OCI-LY3 (cell line): ENCODE measurements at regions not wholly inside any gene's neighbourhood (a gene's known extent, or its start where the extent isn't known, plus 50 kb on each side); places are given as distances from the start of the nearest gene placed in this dataset.

Source experiments
- H2AFZ ChIP-seq: fragments of 200-600, 300-600 bp; shearing (Covaris generic); 2 replicates; pipeline ENCODE4 v1.6.0; 2014; ENCODE audit warnings: antibody characterized with exemption, low read depth, low read length
- H3K27ac ChIP-seq: fragments of 200-600, 300-600 bp; sonication (generic); 2 replicates; pipeline ENCODE4 v1.5.1; 2014; ENCODE audit warnings: mild to moderate bottlenecking, low read length, moderate library complexity, mixed read lengths
- H3K27me3 ChIP-seq: fragments of 200-600, 300-600 bp; sonication (generic); 2 replicates; pipeline ENCODE4 v1.6.1; 2014; ENCODE audit warnings: low read depth, low read length, mixed read lengths
- H3K36me3 ChIP-seq: fragments of 200-600, 300-600 bp; sonication (generic); replicated peaks from 2 replicates; pipeline ENCODE3; 2014; ENCODE audit warnings: low read depth, low read length, mixed read lengths
- H3K4me1 ChIP-seq: fragments of 300-600, 200-600 bp; sonication (generic); 2 replicates; pipeline ENCODE4 v1.6.1; 2014; ENCODE audit warnings: low read length, mixed read lengths
- H3K4me2 ChIP-seq: fragments of 200-600, 300-600 bp; sonication (generic); 2 replicates; pipeline ENCODE4 v1.6.1; 2014; ENCODE audit warnings: low read length, mixed read lengths
- H3K4me3 ChIP-seq: fragments of 300-600, 200-600 bp; sonication (generic); 2 replicates; pipeline ENCODE4 v1.5.1; 2014; ENCODE audit warnings: antibody characterized with exemption, mild to moderate bottlenecking, low read length, moderate library complexity
- H3K79me2 ChIP-seq: fragments of 300-600, 200-600 bp; shearing (Covaris generic); 2 replicates; pipeline ENCODE4 v1.6.1; 2014; ENCODE audit warnings: mild to moderate bottlenecking, low read length, mixed read lengths
- H3K9ac ChIP-seq: fragments of 300-600, 200-600 bp; shearing (Covaris generic); 2 replicates; pipeline ENCODE4 v1.6.0; 2014; ENCODE audit warnings: mild to moderate bottlenecking, low read length, moderate library complexity
- H3K9me3 ChIP-seq: fragments of 200-600, 300-600 bp; shearing (Covaris generic); 2 replicates; pipeline ENCODE4 v1.6.1; 2014; ENCODE audit warnings: low read length, mixed read lengths; ENCODE audit not compliant: insufficient read depth
- H4K20me1 ChIP-seq: fragments of 200-600, 300-600 bp; sonication (generic); 2 replicates; pipeline ENCODE4 v1.6.1; 2016; ENCODE audit warnings: low read length, mixed read lengths; ENCODE audit not compliant: insufficient read depth
- EZH2phosphoT487 ChIP-seq: fragments of 200-600 bp; shearing (Covaris generic); IDR thresholded peaks from 2 replicates; pipeline ENCODE4 v1.6.1; 2018; ENCODE audit warnings: antibody characterized with exemption, mixed run types, low read depth
- TF ChIP-seq, protein P1 (sequence below): fragments of 200-600, 300-600 bp; sonication (generic); IDR thresholded peaks from 2 replicates; pipeline ENCODE4 v1.5.1; 2014; ENCODE audit warnings: antibody characterized with exemption, low read length, low read depth

DNA sequence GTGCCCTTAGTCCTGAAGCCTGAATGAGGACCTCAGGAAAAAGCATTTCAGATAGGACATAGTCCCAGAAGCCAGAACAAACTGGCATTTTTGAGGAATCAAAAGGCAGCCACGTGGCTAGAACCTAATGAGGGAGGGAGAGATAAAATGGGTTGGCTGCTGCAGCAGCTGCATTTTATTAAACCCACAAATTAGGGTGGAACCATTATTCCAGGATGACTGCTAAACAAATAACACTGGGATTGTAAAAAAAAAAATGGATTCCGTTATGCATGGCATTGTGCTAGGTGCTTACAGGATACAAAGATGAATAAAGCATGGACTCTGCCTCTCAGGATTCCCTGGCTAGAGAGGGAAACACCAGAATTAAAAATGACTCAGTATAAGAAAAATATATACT, 141.5 kb downstream of the SATB1 start:
- Histone ChIP-seq H3K36me3 (no peaks in the 10 kb centered on the region), H2AFZ (no peak overlapping the region), H3K4me1 (no peaks in the 10 kb centered on the region), H3K27ac (no peak overlapping the region), H3K9ac (no peak overlapping the region), H3K9me3 (no peaks in the 10 kb centered on the region), H4K20me1 (no peaks in the 10 kb centered on the region), H3K4me3 (no peak overlapping the region), H3K27me3 (no peaks in the 10 kb centered on the region), H3K4me2 (no peak overlapping the region), H3K79me2 (no peaks in the 10 kb centered on the region)
- TF ChIP-seq, protein P1, sequence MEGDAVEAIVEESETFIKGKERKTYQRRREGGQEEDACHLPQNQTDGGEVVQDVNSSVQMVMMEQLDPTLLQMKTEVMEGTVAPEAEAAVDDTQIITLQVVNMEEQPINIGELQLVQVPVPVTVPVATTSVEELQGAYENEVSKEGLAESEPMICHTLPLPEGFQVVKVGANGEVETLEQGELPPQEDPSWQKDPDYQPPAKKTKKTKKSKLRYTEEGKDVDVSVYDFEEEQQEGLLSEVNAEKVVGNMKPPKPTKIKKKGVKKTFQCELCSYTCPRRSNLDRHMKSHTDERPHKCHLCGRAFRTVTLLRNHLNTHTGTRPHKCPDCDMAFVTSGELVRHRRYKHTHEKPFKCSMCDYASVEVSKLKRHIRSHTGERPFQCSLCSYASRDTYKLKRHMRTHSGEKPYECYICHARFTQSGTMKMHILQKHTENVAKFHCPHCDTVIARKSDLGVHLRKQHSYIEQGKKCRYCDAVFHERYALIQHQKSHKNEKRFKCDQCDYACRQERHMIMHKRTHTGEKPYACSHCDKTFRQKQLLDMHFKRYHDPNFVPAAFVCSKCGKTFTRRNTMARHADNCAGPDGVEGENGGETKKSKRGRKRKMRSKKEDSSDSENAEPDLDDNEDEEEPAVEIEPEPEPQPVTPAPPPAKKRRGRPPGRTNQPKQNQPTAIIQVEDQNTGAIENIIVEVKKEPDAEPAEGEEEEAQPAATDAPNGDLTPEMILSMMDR: no peak
- no peak for TF ChIP-seq EZH2phosphoT487

DNA sequence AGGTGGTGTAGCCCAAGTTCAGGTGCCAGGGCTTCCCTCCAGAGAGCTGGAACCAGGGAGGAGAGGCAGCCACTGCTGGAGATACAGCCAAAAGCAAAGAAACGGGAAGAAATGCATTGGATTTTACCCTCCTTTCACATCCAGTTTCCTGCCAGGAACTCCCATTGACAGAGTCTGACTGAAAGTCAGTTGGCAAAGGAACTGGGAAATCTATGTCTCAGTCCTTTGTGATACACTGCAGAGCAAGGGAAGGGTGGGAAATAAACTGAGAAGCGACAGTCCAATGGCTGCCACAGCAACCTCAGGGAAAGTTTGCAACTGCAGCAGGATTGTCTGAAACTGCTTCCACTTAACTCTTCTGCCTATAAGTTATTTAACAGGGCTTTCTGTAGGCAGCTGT, 142.6 kb downstream of the SATB1 start:
- Histone ChIP-seq H3K27ac (no peak overlapping the region), H3K4me1 (no peaks in the 10 kb centered on the region), H3K79me2 (no peaks in the 10 kb centered on the region), H3K4me3 (no peak overlapping the region), H3K4me2 (no peak overlapping the region), H4K20me1 (no peaks in the 10 kb centered on the region), H3K27me3 (no peaks in the 10 kb centered on the region), H3K9me3 (no peaks in the 10 kb centered on the region), H3K36me3 (no peaks in the 10 kb centered on the region), H3K9ac (no peak overlapping the region), H2AFZ (no peak overlapping the region)
- TF ChIP-seq, protein P1: no peak
- no peak for TF ChIP-seq EZH2phosphoT487

DNA sequence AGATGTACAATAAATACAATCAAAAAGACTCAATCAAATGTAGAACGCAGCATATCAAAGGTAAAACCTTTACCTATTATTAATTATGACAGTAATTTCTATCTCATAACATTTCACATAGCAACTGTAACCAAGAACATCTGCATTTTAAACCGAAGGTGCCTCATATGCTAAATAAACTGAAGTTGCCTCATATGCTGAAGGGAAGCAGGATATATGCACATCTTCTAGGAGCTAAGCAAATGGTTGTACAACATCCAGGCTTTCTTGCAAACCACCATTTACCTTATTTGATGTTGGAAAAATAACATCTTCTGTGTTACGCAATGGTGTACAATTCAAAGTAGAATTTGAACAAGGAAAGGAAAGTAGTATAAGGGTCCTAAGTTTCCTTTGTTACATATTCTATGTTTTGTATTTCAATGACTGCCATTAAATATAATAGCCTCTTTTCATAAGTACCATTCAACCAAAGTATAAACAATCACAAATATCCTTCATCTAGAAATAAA, 145.9 kb downstream of the SATB1 start:
- H4K20me1 ChIP-seq: no peaks in the 10 kb centered on the region
- H3K9me3 ChIP-seq: no peaks in the 10 kb centered on the region
- TF ChIP-seq, protein P1: no peak
- TF ChIP-seq EZH2phosphoT487: no peak
- no peaks in the 10 kb centered on the region for H3K27me3 ChIP-seq
- H3K36me3 ChIP-seq: no peaks in the 10 kb centered on the region
- no peaks in the 10 kb centered on the region for H3K79me2 ChIP-seq
- no peak overlapping the region for H3K4me3 ChIP-seq
- H3K4me1 ChIP-seq: no peaks in the 10 kb centered on the region
- no peak overlapping the region for H3K9ac ChIP-seq
- H3K27ac ChIP-seq: no peak overlapping the region
- no peak overlapping the region for H2AFZ ChIP-seq
- H3K4me2 ChIP-seq: no peak overlapping the region

DNA sequence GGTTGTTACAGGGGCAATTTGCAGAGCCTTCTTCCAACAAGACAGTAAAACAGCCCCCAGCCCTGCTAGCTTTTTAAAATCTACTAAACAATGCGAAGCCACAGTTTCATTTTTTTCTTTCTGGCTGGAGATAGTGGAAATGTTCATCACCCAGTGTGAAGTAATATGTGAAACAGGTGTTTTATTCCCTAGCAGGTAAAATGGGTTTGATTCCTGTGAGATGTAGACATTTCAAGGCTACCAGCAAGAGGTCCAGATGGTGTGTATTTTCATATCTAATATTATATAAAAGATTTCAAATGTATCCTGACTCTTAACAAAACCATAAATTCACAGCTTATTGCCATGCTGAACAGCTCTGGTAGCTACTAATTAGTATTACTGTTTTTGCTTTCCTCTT, 160.3 kb downstream of the SATB1 start:
- peaks cover 5% of the 10 kb centered on the region for H3K4me1 ChIP-seq
- H3K9ac ChIP-seq: no peak overlapping the region
- no peaks in the 10 kb centered on the region for H3K9me3 ChIP-seq
- H3K79me2 ChIP-seq: no peaks in the 10 kb centered on the region
- no peak overlapping the region for H2AFZ ChIP-seq
- no peak overlapping the region for H3K27ac ChIP-seq
- H3K4me2 ChIP-seq: no peak overlapping the region
- H3K36me3 ChIP-seq: no peaks in the 10 kb centered on the region
- H4K20me1 ChIP-seq: no peaks in the 10 kb centered on the region
- TF ChIP-seq, protein P1: no peak
- no peak for TF ChIP-seq EZH2phosphoT487
- peaks cover 10% of the 10 kb centered on the region; the same call in 1 of the 2 replicates for H3K27me3 ChIP-seq
- no peak overlapping the region for H3K4me3 ChIP-seq
